Suprapubic skin (tissue), 4 donors: ENCODE measurements at regions not wholly inside any gene's neighbourhood (a gene's known extent, or its start where the extent isn't known, plus 50 kb on each side); places are given as distances from the start of the nearest gene placed in this dataset.
"Not testable (repeated sequence)": the region's sequence is repeated elsewhere in the genome, so short reads cannot be mapped to it uniquely, and the experiment has no call there.

ENCODE experiments used
- DNase-seq, 2 donors: peaks; one replicate each; pipeline ENCODE4 v3.0.0-alpha.2; 2019; ENCODE audit warnings: low spot score in 2 of 2
- H3K27ac ChIP-seq: fragments of 200-600 bp; sonication (generic); one replicate; pipeline ENCODE4 v1.5.1; 2019
- H3K27me3 ChIP-seq: fragments of 200-600 bp; sonication (generic); one replicate; pipeline ENCODE4 v1.5.1; 2019
- H3K36me3 ChIP-seq: fragments of 200-600 bp; sonication (generic); one replicate; pipeline ENCODE4 v1.5.1; 2019
- H3K4me1 ChIP-seq: fragments of 200-600 bp; sonication (generic); one replicate; pipeline ENCODE4 v1.5.1; 2019
- H3K4me3 ChIP-seq: fragments of 200-600 bp; sonication (generic); one replicate; pipeline ENCODE4 v1.5.1; 2019; ENCODE audit warnings: mild to moderate bottlenecking
- H3K9me3 ChIP-seq: fragments of 200-600 bp; sonication (generic); one replicate; pipeline ENCODE4 v1.5.1; 2019
- CTCF ChIP-seq, 2 donors: fragments of 200-600 bp in 1 of 2; fragments of 450-650 bp in 1 of 2; sonication (generic) in 1 of 2; IDR thresholded peaks; one replicate each; pipeline ENCODE4 v1.5.1; 2016 to 2019; ENCODE audit warnings: antibody characterized with exemption in 2 of 2, mild to moderate bottlenecking in 1 of 2, moderate library complexity in 1 of 2
- EP300 ChIP-seq: sonication (generic); formaldehyde crosslinking; IDR thresholded peaks from one replicate; pipeline ENCODE4 v1.6.1; 2017; ENCODE audit warnings: antibody characterized with exemption
- POLR2A ChIP-seq, 2 donors: fragments of 450-650 bp; IDR thresholded peaks; one replicate each; pipeline ENCODE4 v1.6.1; 2017; ENCODE audit warnings: antibody characterized with exemption in 2 of 2, mild to moderate bottlenecking in 2 of 2, moderate library complexity in 2 of 2
- POLR2AphosphoS5 ChIP-seq, 3 donors: sonication (generic); formaldehyde crosslinking; IDR thresholded peaks; one replicate each; pipeline ENCODE4 v1.6.1; 2017; ENCODE audit warnings: antibody characterized with exemption in 3 of 3
- WGBS: methylation state at CpG from one replicate; pipeline ENCODE4 v1.1.5; 2018; 5-methylcytosine and 5-hydroxymethylcytosine counted together

- Histone ChIP-seq H3K27ac (no peak overlapping the region), H3K36me3 (no peaks in the 10 kb centered on the region), H3K27me3 (no peaks in the 10 kb centered on the region), H3K4me1 (no peaks in the 10 kb centered on the region), H3K4me3 (no peak overlapping the region), H3K9me3 (no peaks in the 10 kb centered on the region)
- TF ChIP-seq POLR2AphosphoS5 (IDR thresholded peaks at IDR 0.05) (no peak), POLR2A (IDR thresholded peaks at IDR 0.05) (no peak), CTCF (IDR thresholded peaks at IDR 0.05) (no peak), EP300 (no peak)
- no peak for DNase-seq
- WGBS, result 86% methylated on average over 12 of the region's 12 CpGs
These were observed 97.3 kb upstream of the SYT6 start for GRCh38 chr1:114250683-114251572.

- Histone ChIP-seq H3K36me3 (no peaks in the 10 kb centered on the region), H3K9me3 (no peaks in the 10 kb centered on the region), H3K4me3 (no peak overlapping the region), H3K27me3 (no peaks in the 10 kb centered on the region), H3K27ac (no peak overlapping the region), H3K4me1 (no peaks in the 10 kb centered on the region)
- WGBS, result 78% methylated on average over 7 of the region's 10 CpGs
- DNase-seq, result no peak
- TF ChIP-seq CTCF (IDR thresholded peaks at IDR 0.05) (no peak), EP300 (no peak), POLR2A (IDR thresholded peaks at IDR 0.05) (no peak), POLR2AphosphoS5 (IDR thresholded peaks at IDR 0.05) (no peak)
These were observed 96.0 kb upstream of the SYT6 start for GRCh38 chr1:114249691-114250090.

GRCh38 chr1:114248162-114248561 lies 94.5 kb upstream of the SYT6 start:
- H3K27ac ChIP-seq, result no peak overlapping the region
- no peaks in the 10 kb centered on the region for H3K36me3 ChIP-seq
- no peak for TF ChIP-seq EP300
- TF ChIP-seq CTCF (IDR thresholded peaks at IDR 0.05), result no peak
- no peak for TF ChIP-seq POLR2A (IDR thresholded peaks at IDR 0.05)
- TF ChIP-seq POLR2AphosphoS5 (IDR thresholded peaks at IDR 0.05), result no peak
- H3K9me3 ChIP-seq, result no peaks in the 10 kb centered on the region
- H3K27me3 ChIP-seq, result no peaks in the 10 kb centered on the region
- WGBS, result 86% methylated on average over 3 of the region's 3 CpGs
- no peaks in the 10 kb centered on the region for H3K4me1 ChIP-seq
- no peak for DNase-seq
- H3K4me3 ChIP-seq, result no peak overlapping the region

GRCh38 chr1:114242531-114243210 lies 89.0 kb upstream of the SYT6 start:
- 78% methylated on average over 13 of the region's 43 CpGs for WGBS
- H3K9me3 ChIP-seq, DNase-seq, H3K27me3 ChIP-seq, H3K4me3 ChIP-seq, H3K27ac ChIP-seq, H3K4me1 ChIP-seq, H3K36me3 ChIP-seq: not testable (repeated sequence)

GRCh38 chr1:114238053-114238452 lies 84.4 kb upstream of the SYT6 start:
- TF ChIP-seq CTCF (IDR thresholded peaks at IDR 0.05), result no peak
- TF ChIP-seq EP300, result no peak
- TF ChIP-seq POLR2AphosphoS5 (IDR thresholded peaks at IDR 0.05), result no peak
- no peak for TF ChIP-seq POLR2A (IDR thresholded peaks at IDR 0.05)
- WGBS, result 49% methylated on average over 5 of the region's 5 CpGs
- DNase-seq, result no peak
- Histone ChIP-seq H3K27me3 (no peaks in the 10 kb centered on the region), H3K4me1 (no peaks in the 10 kb centered on the region), H3K9me3 (no peaks in the 10 kb centered on the region), H3K4me3 (no peak overlapping the region), H3K36me3 (no peaks in the 10 kb centered on the region), H3K27ac (no peak overlapping the region)
